ENCODE measurements at regions not wholly inside any gene's neighbourhood (a gene's known extent, or its start where the extent isn't known, plus 50 kb on each side); places are given as distances from the start of the nearest gene placed in this dataset.

DNA sequence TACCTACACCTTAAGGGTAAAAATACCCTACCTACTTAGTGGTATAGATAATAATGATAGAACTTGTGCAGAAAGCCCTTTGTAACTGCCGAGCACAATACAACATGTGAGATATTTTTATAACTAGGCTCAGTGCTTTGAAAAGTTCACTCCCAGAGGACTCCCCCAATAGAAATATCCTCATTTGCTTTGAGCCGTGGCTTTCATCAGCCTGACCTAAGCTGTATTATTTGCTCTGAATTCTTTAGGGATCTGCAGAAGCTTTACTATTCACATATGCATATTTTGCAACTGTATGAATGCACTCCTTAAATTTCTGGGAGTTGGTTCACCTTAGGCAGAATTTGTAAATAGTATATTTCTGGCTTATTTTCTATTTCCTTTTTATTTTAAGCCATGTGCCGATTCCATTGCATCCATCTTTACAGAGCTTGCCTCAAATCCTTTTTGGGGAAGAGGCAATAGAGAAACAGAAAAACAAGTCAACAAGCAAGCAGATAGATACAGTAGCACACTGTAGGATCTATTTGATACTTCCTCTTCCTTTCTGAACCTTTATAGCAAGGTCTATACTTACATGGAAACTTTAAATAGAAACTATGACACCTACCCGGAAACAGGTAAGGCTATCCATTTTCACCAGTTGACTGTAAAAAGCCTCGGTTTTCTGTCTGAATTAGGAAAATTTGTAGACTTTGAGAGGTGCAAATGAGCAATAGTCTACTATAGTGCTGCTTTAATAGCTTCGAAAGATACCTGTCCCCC is 242.5 kb upstream of the VCX3A start:
- DNase-seq = no peak

- no peak for DNase-seq
Observed at GRCh38 chrX:6770936-6771335, 236.0 kb upstream of the VCX3A start.

DNA sequence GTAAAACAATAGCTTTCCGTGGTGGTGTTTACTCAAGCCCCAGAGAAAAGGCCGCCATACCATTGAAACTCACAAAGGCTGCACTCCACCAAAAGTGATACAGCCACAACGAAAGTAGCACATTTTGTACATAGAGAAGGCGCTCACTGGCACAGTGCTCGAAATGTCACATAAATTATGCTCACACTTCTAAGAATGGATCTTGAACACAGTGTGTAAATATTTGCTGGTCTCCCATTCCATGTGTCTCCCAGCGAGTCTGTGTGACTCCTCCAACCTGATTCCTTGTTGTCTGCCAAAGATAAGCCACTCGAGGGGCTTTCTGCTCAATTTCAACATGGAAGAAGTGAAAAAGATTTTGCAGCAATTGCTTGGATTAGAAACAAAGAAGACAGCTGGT is 234.0 kb upstream of the VCX3A start:
- no peak for DNase-seq

- DNase-seq = no peak
Observed at GRCh38 chrX:6761251-6761650, 226.3 kb upstream of the VCX3A start.

DNA sequence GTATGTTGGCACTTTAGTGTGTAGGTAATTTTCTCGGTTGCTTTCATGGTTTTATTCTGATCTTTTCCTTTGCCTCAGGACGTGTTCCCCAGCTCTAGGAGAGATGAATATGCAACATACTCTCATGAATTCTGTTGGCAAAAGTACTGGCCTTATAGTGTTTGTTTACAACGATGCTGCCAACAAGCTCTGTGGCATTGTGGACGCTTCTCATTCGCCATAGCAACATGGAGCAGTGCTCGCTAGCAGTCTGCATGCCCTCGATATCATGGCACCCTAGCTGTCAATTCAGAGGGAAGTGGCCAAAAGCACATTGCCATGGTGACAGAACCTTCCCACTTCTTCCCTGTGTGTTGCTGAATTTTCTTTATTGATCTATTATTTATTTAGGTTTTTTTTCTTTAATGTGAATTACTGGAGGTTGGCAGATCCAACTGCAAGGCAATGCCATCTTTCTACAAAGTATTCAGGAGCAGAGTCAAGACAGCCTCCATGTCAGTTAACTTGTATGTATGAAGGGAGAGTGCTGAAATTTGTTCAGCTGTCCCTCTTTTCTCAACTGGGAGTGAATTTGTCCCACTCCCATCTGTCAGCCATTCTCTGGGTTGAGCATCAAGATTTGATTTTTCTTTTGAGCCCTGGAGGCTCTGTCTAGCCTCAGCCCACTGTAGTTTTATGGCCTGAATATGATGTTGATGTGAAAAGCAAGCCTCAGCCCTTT is 224.9 kb upstream of the VCX3A start:
- DNase-seq = no peak

- no peak for DNase-seq
Observed at GRCh38 chrX:6758234-6758633, 223.3 kb upstream of the VCX3A start.

GRCh38 chrX:6757631-6758030 is 222.7 kb upstream of the VCX3A start:
- DNase-seq = no peak

DNA sequence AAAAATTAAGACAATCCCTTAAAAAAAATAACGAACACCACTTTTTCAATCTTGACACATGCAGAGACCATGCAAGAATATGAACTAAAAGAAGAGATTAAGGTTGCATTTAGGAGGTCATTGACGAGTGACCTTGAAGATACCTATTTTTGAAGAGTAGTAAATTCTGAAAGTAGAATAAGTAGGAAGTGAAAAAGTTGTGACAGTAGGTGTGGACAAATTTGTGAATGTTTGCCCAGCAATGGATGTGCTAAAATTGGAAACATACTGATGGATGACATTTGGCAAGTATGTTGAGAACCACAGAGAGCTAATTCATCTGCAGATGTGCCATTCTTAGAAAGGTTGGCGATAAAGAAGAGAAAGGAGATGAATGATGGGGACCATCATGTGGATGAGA is 213.7 kb upstream of the VCX3A start:
- no peak for DNase-seq

- no peak for DNase-seq
Observed at GRCh38 chrX:6738518-6739470, 203.9 kb upstream of the VCX3A start.

- DNase-seq = no peak
Observed at GRCh38 chrX:6734844-6735634, 200.1 kb upstream of the VCX3A start.

- DNase-seq = no peak
Observed at GRCh38 chrX:6732101-6732500, 197.2 kb upstream of the VCX3A start.

DNA sequence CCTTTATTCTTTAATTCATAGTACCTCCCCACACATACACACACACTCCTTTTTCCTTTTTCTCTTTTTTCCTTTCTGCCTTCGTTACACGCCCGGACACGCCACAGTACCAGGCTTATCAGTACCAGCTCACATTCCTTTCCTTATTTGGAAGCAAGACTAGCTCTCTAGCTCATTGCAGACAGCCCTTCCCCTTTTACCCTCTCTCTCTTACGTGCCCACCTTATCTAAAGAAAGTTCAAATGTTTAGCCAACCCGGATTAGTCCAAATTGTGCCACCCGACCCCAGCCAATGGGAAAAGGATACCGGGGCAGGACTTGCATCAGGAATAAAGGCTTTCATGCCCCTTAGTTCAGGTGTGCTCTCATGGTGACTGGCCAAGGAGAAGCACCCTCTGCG is 194.7 kb upstream of the VCX3A start:
- DNase-seq = no peak

DNA sequence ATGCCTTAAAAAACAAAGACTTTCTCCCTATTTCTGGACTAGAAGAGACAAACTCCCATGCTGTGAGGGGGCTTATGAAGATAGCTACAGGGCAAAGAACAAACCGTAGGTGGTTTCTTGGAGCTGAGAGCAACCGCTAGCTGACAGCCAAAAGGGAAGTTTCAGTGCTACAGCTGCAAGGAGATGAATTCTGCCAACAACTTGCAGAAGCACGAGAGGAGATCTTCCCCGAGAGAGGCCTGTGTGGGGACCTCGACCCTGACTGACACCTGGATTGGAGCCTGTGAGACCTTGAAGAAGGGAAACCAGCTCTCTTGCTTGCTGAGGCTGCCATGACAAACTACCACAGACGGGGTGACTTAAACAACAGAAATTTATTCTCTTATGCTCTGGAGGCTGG is 183.8 kb upstream of the VCX3A start:
- DNase-seq = no peak

GRCh38 chrX:6708676-6709380 is 173.9 kb upstream of the VCX3A start:
- no peak for DNase-seq

DNA sequence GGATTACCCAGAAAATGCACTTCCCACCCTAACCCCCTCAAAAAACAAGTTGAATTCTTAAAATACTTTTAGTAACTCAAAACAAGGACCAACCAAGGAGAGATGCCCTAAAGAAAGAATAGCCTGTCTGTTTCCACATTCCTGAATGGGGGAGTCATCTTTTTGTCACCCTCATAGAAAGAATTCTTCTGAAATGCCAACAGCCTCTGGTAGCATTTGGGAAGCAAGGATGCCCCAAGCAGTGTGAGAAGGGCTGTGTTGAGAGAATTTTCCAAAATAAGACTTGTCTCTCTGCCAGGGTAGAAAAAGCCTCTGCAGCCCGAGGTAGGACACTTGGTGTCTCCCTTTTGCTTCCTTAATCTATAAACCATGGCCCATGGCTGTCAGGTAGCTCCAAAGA is 173.1 kb upstream of the VCX3A start:
- no peak for DNase-seq

- no peak for DNase-seq
Observed at GRCh38 chrX:6707497-6707896, 172.6 kb upstream of the VCX3A start.

- no peak for DNase-seq
Observed at GRCh38 chrX:6701085-6701484, 166.2 kb upstream of the VCX3A start.

DNA sequence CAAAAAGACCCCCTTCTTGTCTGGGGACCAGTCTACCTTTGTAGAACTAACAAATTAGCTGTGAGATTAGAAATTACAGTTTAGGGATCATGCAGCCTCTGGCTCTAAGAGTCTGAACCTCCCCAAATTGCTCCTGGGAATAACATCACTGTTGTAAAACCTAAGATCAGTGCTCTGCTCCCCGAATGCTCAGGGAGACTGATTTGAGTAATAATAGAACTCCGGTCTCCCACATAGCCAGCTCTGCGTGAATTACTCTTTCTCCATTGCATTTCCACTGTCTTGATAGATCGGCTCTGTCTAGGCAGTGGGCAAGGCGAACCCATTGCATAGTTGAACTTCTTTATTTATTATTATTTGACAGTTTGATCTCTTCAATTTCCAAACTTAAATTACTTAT is 160.8 kb upstream of the VCX3A start:
- DNase-seq = no peak

GRCh38 chrX:6694977-6695376 is 160.1 kb upstream of the VCX3A start:
- peak; percentile 10 for DNase-seq

- no peak for DNase-seq
Observed at GRCh38 chrX:6694221-6694620, 159.3 kb upstream of the VCX3A start.

GRCh38 chrX:6693051-6693450 is 158.1 kb upstream of the VCX3A start:
- no peak for DNase-seq

GRCh38 chrX:6685489-6685888 is 150.6 kb upstream of the VCX3A start:
- no peak for DNase-seq
